ENCODE measurements at regions not wholly inside any gene's neighbourhood (a gene's known extent, or its start where the extent isn't known, plus 50 kb on each side); places are given as distances from the start of the nearest gene placed in this dataset.

- TF ChIP-seq CTCF (IDR thresholded peaks at IDR 0.05; ENCODE audit: insufficient read depth, low read depth, low read length) (no peak), EZH2 (IDR thresholded peaks at IDR 0.05; ENCODE audit: insufficient read depth, low read length) (no peak)
Observed at GRCh38 chr13:71290963-71291841, 575.8 kb downstream of the DACH1 start.

Measured in astrocyte (in vitro differentiated cells and primary cell).